Neural cell (in vitro differentiated cells): ENCODE measurements at regions not wholly inside any gene's neighbourhood (a gene's known extent, or its start where the extent isn't known, plus 50 kb on each side); places are given as distances from the start of the nearest gene placed in this dataset.

Experiments
- H2AFZ ChIP-seq: fragments of 200-600, 300-800 bp; sonication (generic), shearing (Covaris generic); 2 replicates; pipeline ENCODE4 v1.6.0; 2014; ENCODE audit warnings: low read depth, mild to moderate bottlenecking, antibody characterized with exemption, low read length, moderate library complexity
- H3F3A ChIP-seq: fragments of 200-600 bp; shearing (Covaris generic); 2 replicates; pipeline ENCODE4 v1.6.1; 2016; ENCODE audit warnings: mild to moderate bottlenecking, moderate library complexity, mixed read lengths, antibody characterized with exemption, low read length; ENCODE audit not compliant: insufficient read depth, poor library complexity, severe bottlenecking
- H3K27ac ChIP-seq: fragments of 200-600, 300-800 bp; sonication (generic), shearing (Covaris generic); 2 replicates; pipeline ENCODE4 v1.5.1; 2014; ENCODE audit warnings: mild to moderate bottlenecking, low read length, moderate library complexity
- H3K27me3 ChIP-seq: fragments of 300-800, 200-600 bp; sonication (generic), shearing (Covaris generic); 2 replicates; pipeline ENCODE4 v1.6.0; 2014; ENCODE audit warnings: mild to moderate bottlenecking, low read depth, low read length, moderate library complexity; ENCODE audit not compliant: insufficient read depth
- H3K36me3 ChIP-seq: fragments of 300-800, 200-600 bp; sonication (generic), shearing (Covaris generic); 2 replicates; pipeline ENCODE4 v1.5.1; 2014; ENCODE audit warnings: mild to moderate bottlenecking, antibody characterized with exemption, low read length, moderate library complexity; ENCODE audit not compliant: insufficient read depth
- H3K4me2 ChIP-seq: fragments of 300-800, 200-600 bp; sonication (generic), shearing (Covaris generic); 2 replicates; pipeline ENCODE4 v1.6.0; 2014; ENCODE audit warnings: mild to moderate bottlenecking, low read length
- H3K4me3 ChIP-seq: fragments of 300-800, 200-600 bp; sonication (generic), shearing (Covaris generic); 2 replicates; pipeline ENCODE4 v1.5.1; 2014; ENCODE audit warnings: mild to moderate bottlenecking, low read length, moderate library complexity
- H3K79me2 ChIP-seq: fragments of 200-600 bp; shearing (Covaris generic); replicated peaks from 2 replicates; pipeline ENCODE4 v1.6.0; 2014; ENCODE audit warnings: mild to moderate bottlenecking, low read length, moderate library complexity; ENCODE audit not compliant: insufficient read depth
- H3K9ac ChIP-seq: fragments of 300-800, 200-600 bp; sonication (generic), shearing (Covaris generic); 2 replicates; pipeline ENCODE4 v1.6.1; 2016; ENCODE audit warnings: mild to moderate bottlenecking, low read length, mixed read lengths
- H3K9me2 ChIP-seq: fragments of 200-600 bp; shearing (Covaris generic); 2 replicates; pipeline ENCODE4 v1.6.1; 2016; ENCODE audit warnings: mild to moderate bottlenecking, low read length, mixed read lengths; ENCODE audit not compliant: insufficient read depth
- H3K9me3 ChIP-seq: fragments of 200-600, 300-800 bp; sonication (generic), shearing (Covaris generic); 2 replicates; pipeline ENCODE4 v1.6.1; 2016; ENCODE audit warnings: mild to moderate bottlenecking, mixed run types, low read length, moderate library complexity, mixed read lengths
- H4K20me1 ChIP-seq: fragments of 200-600 bp; shearing (Covaris generic); 2 replicates; pipeline ENCODE4 v1.6.1; 2016; ENCODE audit warnings: mild to moderate bottlenecking, mixed run types; ENCODE audit not compliant: insufficient read depth
- CTCF ChIP-seq: fragments of 450-650 bp; IDR thresholded peaks from 2 replicates; pipeline ENCODE4 v1.5.1; 2014; ENCODE audit warnings: antibody characterized with exemption, mild to moderate bottlenecking, moderate library complexity; ENCODE audit not compliant: poor library complexity, severe bottlenecking
- EP300 ChIP-seq: fragments of 450-650 bp; conservative IDR thresholded peaks from 2 replicates; pipeline ENCODE4 v1.6.1; 2014; ENCODE audit warnings: antibody characterized with exemption, mild to moderate bottlenecking, moderate library complexity; ENCODE audit not compliant: poor library complexity, severe bottlenecking
- EZH2 ChIP-seq: fragments of 200-600, 300-800 bp; shearing (Covaris generic), sonication (generic); IDR thresholded peaks from 2 replicates; pipeline ENCODE4 v1.6.1; 2014; ENCODE audit warnings: antibody characterized with exemption, low read length, borderline replicate concordance, mild to moderate bottlenecking; ENCODE audit not compliant: insufficient read depth, poor library complexity, severe bottlenecking
- MXI1 ChIP-seq: fragments of 450-650 bp; conservative IDR thresholded peaks from 2 replicates; pipeline ENCODE4 v1.6.1; 2014; ENCODE audit warnings: antibody characterized with exemption, mild to moderate bottlenecking; ENCODE audit not compliant: poor library complexity, severe bottlenecking
- POLR2AphosphoS5 ChIP-seq: IDR thresholded peaks from 2 replicates; pipeline ENCODE4 v1.6.1; 2012
- RAD21 ChIP-seq: fragments of 450-650 bp; conservative IDR thresholded peaks from 2 replicates; pipeline ENCODE4 v1.6.1; 2014; ENCODE audit warnings: antibody characterized with exemption, mild to moderate bottlenecking, moderate library complexity
- SMC3 ChIP-seq: fragments of 450-650 bp; conservative IDR thresholded peaks from 2 replicates; pipeline ENCODE4 v1.6.1; 2014; ENCODE audit warnings: antibody characterized with exemption, mild to moderate bottlenecking, moderate library complexity; ENCODE audit not compliant: poor library complexity
- TAF1 ChIP-seq: IDR thresholded peaks from 2 replicates; pipeline ENCODE4 v1.6.1; 2012; ENCODE audit warnings: low read depth
- TF ChIP-seq, protein P1 (sequence below): IDR thresholded peaks from 2 replicates; pipeline ENCODE4 v1.6.1; 2012; ENCODE audit warnings: borderline replicate concordance

DNA sequence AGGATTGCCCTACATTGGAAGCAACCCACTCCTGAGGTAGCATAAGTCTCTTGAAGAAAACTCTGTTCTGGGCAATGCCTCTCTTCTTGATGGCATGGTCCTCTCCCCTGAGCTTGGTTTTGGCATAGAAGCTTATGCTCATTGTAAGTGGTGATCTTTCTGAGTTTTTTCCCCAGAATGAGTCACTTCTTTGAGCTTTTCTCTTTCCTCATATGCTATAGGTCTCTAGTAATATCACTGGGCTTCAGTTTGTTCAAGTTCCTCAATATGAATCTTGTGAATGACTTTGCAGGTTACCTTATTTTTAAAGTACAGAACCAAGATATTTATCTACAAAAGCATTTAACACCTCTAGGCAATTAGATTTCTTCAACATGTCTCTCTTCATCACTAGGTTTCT is 76.5 kb upstream of the ATG10 start:
- H3K9me3 ChIP-seq: no peaks in the 10 kb centered on the region
- H3K27ac ChIP-seq: no peak overlapping the region
- no peaks in the 10 kb centered on the region for H3K27me3 ChIP-seq
- H2AFZ ChIP-seq: no peak overlapping the region
- H3F3A ChIP-seq: no peaks in the 10 kb centered on the region
- no peaks in the 10 kb centered on the region for H3K36me3 ChIP-seq
- H3K9ac ChIP-seq: no peak overlapping the region
- H3K4me2 ChIP-seq: no peak overlapping the region
- no peak for TF ChIP-seq EZH2
- TF ChIP-seq, protein P1, sequence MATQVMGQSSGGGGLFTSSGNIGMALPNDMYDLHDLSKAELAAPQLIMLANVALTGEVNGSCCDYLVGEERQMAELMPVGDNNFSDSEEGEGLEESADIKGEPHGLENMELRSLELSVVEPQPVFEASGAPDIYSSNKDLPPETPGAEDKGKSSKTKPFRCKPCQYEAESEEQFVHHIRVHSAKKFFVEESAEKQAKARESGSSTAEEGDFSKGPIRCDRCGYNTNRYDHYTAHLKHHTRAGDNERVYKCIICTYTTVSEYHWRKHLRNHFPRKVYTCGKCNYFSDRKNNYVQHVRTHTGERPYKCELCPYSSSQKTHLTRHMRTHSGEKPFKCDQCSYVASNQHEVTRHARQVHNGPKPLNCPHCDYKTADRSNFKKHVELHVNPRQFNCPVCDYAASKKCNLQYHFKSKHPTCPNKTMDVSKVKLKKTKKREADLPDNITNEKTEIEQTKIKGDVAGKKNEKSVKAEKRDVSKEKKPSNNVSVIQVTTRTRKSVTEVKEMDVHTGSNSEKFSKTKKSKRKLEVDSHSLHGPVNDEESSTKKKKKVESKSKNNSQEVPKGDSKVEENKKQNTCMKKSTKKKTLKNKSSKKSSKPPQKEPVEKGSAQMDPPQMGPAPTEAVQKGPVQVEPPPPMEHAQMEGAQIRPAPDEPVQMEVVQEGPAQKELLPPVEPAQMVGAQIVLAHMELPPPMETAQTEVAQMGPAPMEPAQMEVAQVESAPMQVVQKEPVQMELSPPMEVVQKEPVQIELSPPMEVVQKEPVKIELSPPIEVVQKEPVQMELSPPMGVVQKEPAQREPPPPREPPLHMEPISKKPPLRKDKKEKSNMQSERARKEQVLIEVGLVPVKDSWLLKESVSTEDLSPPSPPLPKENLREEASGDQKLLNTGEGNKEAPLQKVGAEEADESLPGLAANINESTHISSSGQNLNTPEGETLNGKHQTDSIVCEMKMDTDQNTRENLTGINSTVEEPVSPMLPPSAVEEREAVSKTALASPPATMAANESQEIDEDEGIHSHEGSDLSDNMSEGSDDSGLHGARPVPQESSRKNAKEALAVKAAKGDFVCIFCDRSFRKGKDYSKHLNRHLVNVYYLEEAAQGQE: no peak
- TF ChIP-seq MXI1: no peak
- TF ChIP-seq CTCF: no peak
- no peak for TF ChIP-seq SMC3
- no peak for TF ChIP-seq TAF1
- no peak for TF ChIP-seq RAD21
- no peaks in the 10 kb centered on the region for H3K79me2 ChIP-seq
- H3K9me2 ChIP-seq: no peaks in the 10 kb centered on the region
- no peak overlapping the region for H3K4me3 ChIP-seq
- no peaks in the 10 kb centered on the region for H4K20me1 ChIP-seq

GRCh38 chr5:81893961-81894360 is 77.9 kb upstream of the ATG10 start:
- no peaks in the 10 kb centered on the region for H3K79me2 ChIP-seq
- no peaks in the 10 kb centered on the region for H3K9me3 ChIP-seq
- TF ChIP-seq MXI1 (no peak), EZH2 (no peak), EP300 (no peak), TAF1 (no peak), SMC3 (no peak), RAD21 (no peak), POLR2AphosphoS5 (no peak), CTCF (no peak)
- TF ChIP-seq, protein P1: no peak
- H3K9ac ChIP-seq: no peak overlapping the region
- no peaks in the 10 kb centered on the region for H3F3A ChIP-seq
- H3K36me3 ChIP-seq: no peaks in the 10 kb centered on the region
- H3K4me3 ChIP-seq: no peak overlapping the region
- H2AFZ ChIP-seq: no peak overlapping the region
- H3K27me3 ChIP-seq: no peaks in the 10 kb centered on the region
- H3K4me2 ChIP-seq: no peak overlapping the region
- H3K27ac ChIP-seq: no peak overlapping the region
- H4K20me1 ChIP-seq: no peaks in the 10 kb centered on the region
- no peaks in the 10 kb centered on the region for H3K9me2 ChIP-seq
